ENCODE measurements at regions not wholly inside any gene's neighbourhood (a gene's known extent, or its start where the extent isn't known, plus 50 kb on each side); places are given as distances from the start of the nearest gene placed in this dataset.

- peaks cover 0 to 10% (median 0%) of the 10 kb centered on the region in 5 donors for H3K27me3 ChIP-seq (ENCODE audit: control insufficient read depth in 5 of 5, insufficient read depth in 4 of 5, low read length in 5 of 5)
Measured at GRCh38 chr10:44462338-44462914, 77.5 kb upstream of the CXCL12 start.

DNA sequence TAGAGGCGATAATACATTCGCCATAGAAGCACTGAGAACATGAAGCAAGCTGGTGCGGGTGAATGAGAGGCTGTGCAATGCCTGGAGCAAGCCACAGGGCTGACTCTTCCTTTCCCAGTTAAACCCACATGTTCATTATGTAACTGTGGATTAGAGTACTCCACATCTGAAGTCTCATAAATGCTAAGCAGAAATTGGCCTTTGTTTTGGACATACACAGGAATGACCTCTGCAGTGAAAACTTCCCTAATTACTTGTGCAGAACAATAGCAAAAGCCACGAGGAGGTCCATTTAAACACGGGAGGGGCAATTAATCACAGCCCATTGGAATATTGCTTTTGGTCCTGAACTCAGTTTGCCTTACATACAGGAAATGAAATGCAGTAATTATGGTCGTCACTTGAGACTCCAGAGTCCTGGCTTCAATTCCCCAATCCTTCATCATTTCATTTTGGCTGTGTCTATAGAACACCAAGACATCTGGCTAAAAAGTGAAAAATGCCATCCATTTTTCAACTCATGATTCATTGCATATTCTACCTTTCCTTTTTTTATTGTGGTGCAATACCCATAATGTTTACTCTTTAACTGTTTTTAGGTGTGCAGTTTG, 78.7 kb upstream of the CXCL12 start:
- H3K4me1 ChIP-seq (ENCODE audit: control insufficient read depth in 5 of 5, insufficient read depth in 5 of 5, low read length in 5 of 5), result peaks cover 3 to 29% (median 23%) of the 10 kb centered on the region in 5 donors
- H3K4me3 ChIP-seq (ENCODE audit: low read depth in 1 of 5, low read length in 5 of 5), result no peak overlapping the region
- H3K9ac ChIP-seq (ENCODE audit: low read length in 5 of 5), result no peak overlapping the region
- H3K27ac ChIP-seq (ENCODE audit: low read depth, low read length), result no peak overlapping the region
- peaks cover 0 to 17% (median 2%) of the 10 kb centered on the region in 5 donors for H3K27me3 ChIP-seq (ENCODE audit: control insufficient read depth in 5 of 5, insufficient read depth in 4 of 5, low read length in 5 of 5)
- no peaks in the 10 kb centered on the region for H3K36me3 ChIP-seq (ENCODE audit: control insufficient read depth in 5 of 5, insufficient read depth in 5 of 5, low read length in 5 of 5)
- H3K9me3 ChIP-seq (ENCODE audit: control insufficient read depth in 5 of 5, low read length in 5 of 5), result no peaks in the 10 kb centered on the region

More at GRCh38 chr10:44462338-44462914, 77.5 kb upstream of the CXCL12 start:
- Histone ChIP-seq H3K27ac (ENCODE audit: low read depth, low read length) (no peak overlapping the region), H3K4me1 (ENCODE audit: control insufficient read depth in 5 of 5, insufficient read depth in 5 of 5, low read length in 5 of 5) (peaks cover 3 to 32% (median 27%) of the 10 kb centered on the region in 5 donors), H3K36me3 (ENCODE audit: control insufficient read depth in 5 of 5, insufficient read depth in 5 of 5, low read length in 5 of 5) (no peaks in the 10 kb centered on the region), H3K4me3 (ENCODE audit: low read depth in 1 of 5, low read length in 5 of 5) (no peak overlapping the region), H3K9me3 (ENCODE audit: control insufficient read depth in 5 of 5, low read length in 5 of 5) (no peaks in the 10 kb centered on the region), H3K9ac (ENCODE audit: low read length in 5 of 5) (no peak overlapping the region)

DNA sequence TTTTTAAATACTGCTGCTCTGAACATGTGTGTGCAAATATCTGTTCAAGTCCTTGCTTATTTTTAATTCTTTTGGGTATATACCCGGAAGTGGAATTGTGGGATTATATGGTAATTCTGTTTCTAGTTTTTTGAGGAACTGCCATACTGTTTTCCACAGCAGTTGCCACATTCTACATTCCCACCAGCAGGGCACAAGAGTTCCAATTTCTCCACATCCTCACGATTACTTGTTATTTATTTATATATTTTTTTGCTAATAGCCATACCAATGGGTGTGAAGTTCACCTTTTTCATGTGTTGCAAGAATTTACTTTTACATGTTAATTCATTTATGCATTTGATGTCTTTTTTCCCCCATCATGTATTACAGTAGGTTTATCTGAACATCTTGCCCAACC, 79.6 kb upstream of the CXCL12 start:
- Histone ChIP-seq H3K4me1 (ENCODE audit: control insufficient read depth in 5 of 5, insufficient read depth in 5 of 5, low read length in 5 of 5) (peaks cover 0 to 20% (median 14%) of the 10 kb centered on the region in 5 donors), H3K9ac (ENCODE audit: low read length in 5 of 5) (no peak overlapping the region), H3K9me3 (ENCODE audit: control insufficient read depth in 5 of 5, low read length in 5 of 5) (no peaks in the 10 kb centered on the region), H3K27me3 (ENCODE audit: control insufficient read depth in 5 of 5, insufficient read depth in 4 of 5, low read length in 5 of 5) (peaks cover 0 to 17% (median 2%) of the 10 kb centered on the region in 5 donors), H3K36me3 (ENCODE audit: control insufficient read depth in 5 of 5, insufficient read depth in 5 of 5, low read length in 5 of 5) (no peaks in the 10 kb centered on the region), H3K4me3 (ENCODE audit: low read depth in 1 of 5, low read length in 5 of 5) (no peak overlapping the region), H3K27ac (ENCODE audit: low read depth, low read length) (no peak overlapping the region)

DNA sequence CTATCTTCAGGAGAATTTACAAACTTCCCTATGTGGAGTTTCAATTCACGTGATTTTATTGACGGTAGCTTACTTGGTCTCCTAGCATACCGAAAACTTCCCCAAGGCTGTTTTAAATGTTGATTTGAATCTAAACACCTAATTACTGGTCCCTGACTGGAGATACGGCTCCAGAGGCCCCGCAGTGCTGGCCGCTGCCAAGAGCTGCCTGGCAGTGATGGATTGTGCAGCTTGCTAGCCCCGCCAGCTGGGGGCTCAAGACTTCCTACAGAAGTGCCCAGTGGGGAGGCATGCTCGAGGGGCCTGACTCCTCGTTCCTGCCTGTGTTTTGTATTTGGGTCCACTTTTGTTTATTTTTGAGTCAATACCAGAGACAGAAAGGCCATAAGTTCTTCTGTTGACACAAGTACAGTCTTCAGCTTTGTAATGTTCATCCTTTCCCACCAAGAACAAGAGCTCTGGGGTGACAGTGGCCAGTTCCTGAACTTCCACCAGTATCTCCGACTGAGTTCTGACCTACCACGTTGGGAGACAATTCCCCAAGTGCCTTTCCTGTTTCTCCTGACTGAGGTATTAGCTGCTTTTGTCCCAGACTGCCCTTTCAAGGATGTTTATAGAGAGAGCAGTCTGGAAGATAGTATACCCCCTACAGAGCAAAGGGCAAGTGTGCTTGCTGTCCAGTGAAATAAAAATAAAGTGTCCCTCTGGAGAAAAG, 80.7 kb upstream of the CXCL12 start:
- Histone ChIP-seq H3K9ac (ENCODE audit: low read length in 5 of 5) (no peak overlapping the region), H3K4me1 (ENCODE audit: control insufficient read depth in 5 of 5, insufficient read depth in 5 of 5, low read length in 5 of 5) (peaks cover 0 to 11% (median 7%) of the 10 kb centered on the region in 5 donors), H3K27ac (ENCODE audit: low read depth, low read length) (no peak overlapping the region), H3K9me3 (ENCODE audit: control insufficient read depth in 5 of 5, low read length in 5 of 5) (no peaks in the 10 kb centered on the region), H3K27me3 (ENCODE audit: control insufficient read depth in 5 of 5, insufficient read depth in 4 of 5, low read length in 5 of 5) (peaks cover 0 to 17% (median 2%) of the 10 kb centered on the region in 5 donors), H3K36me3 (ENCODE audit: control insufficient read depth in 5 of 5, insufficient read depth in 5 of 5, low read length in 5 of 5) (no peaks in the 10 kb centered on the region), H3K4me3 (ENCODE audit: low read depth in 1 of 5, low read length in 5 of 5) (no peak overlapping the region)

DNA sequence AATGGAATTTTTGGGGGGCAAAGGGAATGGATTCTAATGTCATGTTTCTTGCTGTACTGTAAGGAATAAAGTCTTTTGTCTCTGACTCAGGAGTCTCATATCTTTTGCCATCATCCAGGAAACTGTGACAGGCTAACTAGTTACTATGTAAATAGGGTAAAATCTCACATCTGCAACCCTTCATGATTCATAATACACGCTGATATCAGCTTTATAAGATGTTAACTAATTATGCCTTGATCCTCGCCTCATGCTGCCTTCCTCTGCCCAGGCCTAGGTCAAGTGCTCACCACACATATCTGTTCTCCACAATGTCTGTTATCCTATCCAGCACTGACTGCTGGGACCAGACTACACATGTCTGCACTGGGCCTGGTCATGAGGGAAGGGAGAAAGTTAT, 81.3 kb upstream of the CXCL12 start:
- H3K9ac ChIP-seq (ENCODE audit: low read length in 5 of 5), result no peak overlapping the region
- peaks cover 0 to 11% (median 7%) of the 10 kb centered on the region in 5 donors for H3K4me1 ChIP-seq (ENCODE audit: control insufficient read depth in 5 of 5, insufficient read depth in 5 of 5, low read length in 5 of 5)
- no peaks in the 10 kb centered on the region for H3K9me3 ChIP-seq (ENCODE audit: control insufficient read depth in 5 of 5, low read length in 5 of 5)
- no peak overlapping the region for H3K4me3 ChIP-seq (ENCODE audit: low read depth in 1 of 5, low read length in 5 of 5)
- H3K27me3 ChIP-seq (ENCODE audit: control insufficient read depth in 5 of 5, insufficient read depth in 4 of 5, low read length in 5 of 5), result peaks cover 0 to 14% (median 2%) of the 10 kb centered on the region in 5 donors
- no peak overlapping the region for H3K27ac ChIP-seq (ENCODE audit: low read depth, low read length)
- H3K36me3 ChIP-seq (ENCODE audit: control insufficient read depth in 5 of 5, insufficient read depth in 5 of 5, low read length in 5 of 5), result no peaks in the 10 kb centered on the region

- Histone ChIP-seq H3K27me3 (ENCODE audit: control insufficient read depth in 5 of 5, insufficient read depth in 4 of 5, low read length in 5 of 5) (peaks cover 0 to 13% (median 2%) of the 10 kb centered on the region in 5 donors), H3K27ac (ENCODE audit: low read depth, low read length) (no peak overlapping the region), H3K4me1 (ENCODE audit: control insufficient read depth in 5 of 5, insufficient read depth in 5 of 5, low read length in 5 of 5) (peaks cover 0 to 11% (median 7%) of the 10 kb centered on the region in 5 donors), H3K9ac (ENCODE audit: low read length in 5 of 5) (no peak overlapping the region), H3K4me3 (ENCODE audit: low read depth in 1 of 5, low read length in 5 of 5) (no peak overlapping the region), H3K36me3 (ENCODE audit: control insufficient read depth in 5 of 5, insufficient read depth in 5 of 5, low read length in 5 of 5) (no peaks in the 10 kb centered on the region), H3K9me3 (ENCODE audit: control insufficient read depth in 5 of 5, low read length in 5 of 5) (no peaks in the 10 kb centered on the region)
Measured at GRCh38 chr10:44467090-44467489, 82.2 kb upstream of the CXCL12 start.

GRCh38 chr10:44467900-44468299, 83.0 kb upstream of the CXCL12 start:
- peaks cover 0 to 13% (median 2%) of the 10 kb centered on the region in 5 donors for H3K27me3 ChIP-seq (ENCODE audit: control insufficient read depth in 5 of 5, insufficient read depth in 4 of 5, low read length in 5 of 5)
- no peak overlapping the region for H3K27ac ChIP-seq (ENCODE audit: low read depth, low read length)
- H3K4me1 ChIP-seq (ENCODE audit: control insufficient read depth in 5 of 5, insufficient read depth in 5 of 5, low read length in 5 of 5), result peaks cover 0 to 11% (median 7%) of the 10 kb centered on the region in 5 donors
- H3K9ac ChIP-seq (ENCODE audit: low read length in 5 of 5), result no peak overlapping the region
- H3K4me3 ChIP-seq (ENCODE audit: low read depth in 1 of 5, low read length in 5 of 5), result no peak overlapping the region
- H3K36me3 ChIP-seq (ENCODE audit: control insufficient read depth in 5 of 5, insufficient read depth in 5 of 5, low read length in 5 of 5), result no peaks in the 10 kb centered on the region
- H3K9me3 ChIP-seq (ENCODE audit: control insufficient read depth in 5 of 5, low read length in 5 of 5), result no peaks in the 10 kb centered on the region

- Histone ChIP-seq H3K27me3 (ENCODE audit: control insufficient read depth in 5 of 5, insufficient read depth in 4 of 5, low read length in 5 of 5) (peaks cover 0 to 13% (median 2%) of the 10 kb centered on the region in 5 donors), H3K9ac (ENCODE audit: low read length in 5 of 5) (no peak overlapping the region), H3K4me3 (ENCODE audit: low read depth in 1 of 5, low read length in 5 of 5) (no peak overlapping the region), H3K27ac (ENCODE audit: low read depth, low read length) (no peak overlapping the region), H3K9me3 (ENCODE audit: control insufficient read depth in 5 of 5, low read length in 5 of 5) (no peaks in the 10 kb centered on the region), H3K36me3 (ENCODE audit: control insufficient read depth in 5 of 5, insufficient read depth in 5 of 5, low read length in 5 of 5) (no peaks in the 10 kb centered on the region), H3K4me1 (ENCODE audit: control insufficient read depth in 5 of 5, insufficient read depth in 5 of 5, low read length in 5 of 5) (peaks cover 0 to 6% (median 4%) of the 10 kb centered on the region in 5 donors)
Measured at GRCh38 chr10:44468525-44468924, 83.6 kb upstream of the CXCL12 start.

DNA sequence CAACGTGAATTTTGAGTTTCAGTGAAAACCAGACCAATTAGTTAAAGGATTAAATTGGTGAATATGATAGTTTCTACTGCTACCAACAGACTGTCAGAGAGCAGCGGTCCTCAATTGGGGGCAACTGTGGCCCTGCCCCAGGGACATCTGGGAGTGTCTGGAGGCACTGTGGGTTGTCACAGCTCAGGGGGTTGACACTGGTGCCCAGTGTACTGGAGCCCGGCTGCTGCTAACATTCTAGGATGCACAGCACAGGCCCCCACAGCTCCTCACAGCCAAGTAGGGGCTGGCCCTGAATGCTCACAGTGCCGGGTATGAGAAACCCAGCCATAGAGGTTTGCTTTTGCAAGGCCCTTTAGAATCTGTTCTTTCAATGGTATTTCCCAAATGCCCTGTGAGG, 84.1 kb upstream of the CXCL12 start:
- Histone ChIP-seq H3K27me3 (ENCODE audit: control insufficient read depth in 5 of 5, insufficient read depth in 4 of 5, low read length in 5 of 5) (peaks cover 0 to 13% (median 2%) of the 10 kb centered on the region in 5 donors), H3K4me1 (ENCODE audit: control insufficient read depth in 5 of 5, insufficient read depth in 5 of 5, low read length in 5 of 5) (peaks cover 0 to 2% (median 0%) of the 10 kb centered on the region in 5 donors), H3K36me3 (ENCODE audit: control insufficient read depth in 5 of 5, insufficient read depth in 5 of 5, low read length in 5 of 5) (no peaks in the 10 kb centered on the region), H3K9me3 (ENCODE audit: control insufficient read depth in 5 of 5, low read length in 5 of 5) (no peaks in the 10 kb centered on the region), H3K4me3 (ENCODE audit: low read depth in 1 of 5, low read length in 5 of 5) (no peak overlapping the region), H3K27ac (ENCODE audit: low read depth, low read length) (no peak overlapping the region), H3K9ac (ENCODE audit: low read length in 5 of 5) (no peak overlapping the region)

GRCh38 chr10:44470784-44471183, 85.9 kb upstream of the CXCL12 start:
- no peaks in the 10 kb centered on the region for H3K9me3 ChIP-seq (ENCODE audit: control insufficient read depth in 5 of 5, low read length in 5 of 5)
- no peak overlapping the region for H3K27ac ChIP-seq (ENCODE audit: low read depth, low read length)
- H3K4me3 ChIP-seq (ENCODE audit: low read depth in 1 of 5, low read length in 5 of 5), result no peak overlapping the region
- no peaks in the 10 kb centered on the region for H3K4me1 ChIP-seq (ENCODE audit: control insufficient read depth in 5 of 5, insufficient read depth in 5 of 5, low read length in 5 of 5)
- no peak overlapping the region for H3K9ac ChIP-seq (ENCODE audit: low read length in 5 of 5)
- H3K36me3 ChIP-seq (ENCODE audit: control insufficient read depth in 5 of 5, insufficient read depth in 5 of 5, low read length in 5 of 5), result no peaks in the 10 kb centered on the region
- peaks cover 0 to 17% (median 2%) of the 10 kb centered on the region in 5 donors for H3K27me3 ChIP-seq (ENCODE audit: control insufficient read depth in 5 of 5, insufficient read depth in 4 of 5, low read length in 5 of 5)
